HG03354 (cell line): ENCODE measurements at regions not wholly inside any gene's neighbourhood (a gene's known extent, or its start where the extent isn't known, plus 50 kb on each side); places are given as distances from the start of the nearest gene placed in this dataset.
A peak's percentile ranks its signal among the peaks of the same experiment; 100 is the strongest.

Experiments used
- ATAC-seq: cut with Tn5 transposase; IDR thresholded peaks from one replicate; pipeline ENCODE4 v1.9.1; 2021; ENCODE audit warnings: mild to moderate bottlenecking; ENCODE audit not compliant: unreplicated experiment, poor library complexity, severe bottlenecking

DNA sequence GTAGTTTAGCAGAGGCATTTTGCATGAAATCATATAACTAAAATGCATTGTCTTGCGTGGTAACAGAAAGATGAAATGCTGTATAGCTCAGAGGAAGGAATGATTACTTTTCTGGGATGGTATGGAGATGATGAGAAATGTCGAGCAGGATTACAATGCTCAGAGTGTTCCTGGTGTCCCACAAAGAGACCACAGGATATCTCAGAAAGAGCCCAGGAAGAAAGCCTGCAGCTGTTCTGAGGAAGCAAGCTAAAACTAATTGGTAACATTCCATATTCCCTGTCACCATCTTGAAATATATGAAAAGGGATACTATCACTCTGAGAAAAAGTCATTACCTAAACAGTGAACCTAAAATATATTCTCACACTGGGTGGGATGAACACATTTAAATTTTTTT is 233.1 kb downstream of the POU4F1 start:
- ATAC-seq = no peak

- no peak for ATAC-seq
Measured at GRCh38 chr13:78364711-78365110, 238.6 kb downstream of the POU4F1 start.

GRCh38 chr13:78341032-78341431 is 262.3 kb downstream of the POU4F1 start:
- peak; percentile 81 for ATAC-seq

GRCh38 chr13:78339927-78340326 is 263.4 kb downstream of the POU4F1 start:
- no peak for ATAC-seq

DNA sequence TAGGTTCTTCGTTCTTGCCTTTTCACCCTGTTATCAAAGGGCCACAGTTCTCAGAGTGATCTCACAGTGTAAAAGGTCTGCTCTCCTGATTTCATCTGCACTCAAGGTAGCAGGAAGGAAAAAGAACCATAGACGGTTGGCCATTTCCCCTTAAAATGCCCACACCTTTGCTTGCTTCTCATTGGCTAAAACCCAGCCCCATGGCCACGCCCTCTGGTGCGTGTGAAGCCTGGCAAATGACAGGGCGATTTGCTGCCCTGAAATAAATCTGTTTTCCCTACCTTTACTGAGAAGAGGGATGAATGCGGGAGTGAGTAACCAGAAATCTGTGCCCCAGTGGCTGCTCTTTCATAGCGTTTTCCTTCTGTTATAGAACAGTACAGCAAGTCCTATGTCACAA is 269.3 kb downstream of the POU4F1 start:
- ATAC-seq = no peak

- ATAC-seq = no peak
Measured at GRCh38 chr13:78326633-78327032, 276.7 kb downstream of the POU4F1 start.

- ATAC-seq = no peak
Measured at GRCh38 chr13:78325585-78325984, 277.8 kb downstream of the POU4F1 start.

- no peak for ATAC-seq
Measured at GRCh38 chr13:78323848-78324247, 279.5 kb downstream of the POU4F1 start.

DNA sequence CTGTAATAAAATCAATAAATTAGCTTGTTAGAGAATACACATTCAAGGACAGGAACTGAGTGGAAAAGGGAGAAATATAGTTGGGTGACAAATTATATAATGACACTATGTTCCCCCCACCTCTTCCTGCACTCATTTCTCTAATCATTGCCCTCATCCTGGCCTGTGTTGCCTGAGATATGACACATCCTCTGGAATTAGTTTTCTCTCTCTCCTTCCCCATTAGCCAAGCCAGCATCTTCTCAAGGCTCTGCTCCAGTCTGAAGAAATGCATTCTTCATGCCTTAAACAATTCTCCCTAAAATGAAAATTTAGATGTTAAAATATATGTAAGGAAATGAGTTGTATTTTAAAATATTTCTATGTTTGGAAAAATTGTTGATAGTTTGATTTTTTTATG is 280.3 kb downstream of the POU4F1 start:
- ATAC-seq = no peak

DNA sequence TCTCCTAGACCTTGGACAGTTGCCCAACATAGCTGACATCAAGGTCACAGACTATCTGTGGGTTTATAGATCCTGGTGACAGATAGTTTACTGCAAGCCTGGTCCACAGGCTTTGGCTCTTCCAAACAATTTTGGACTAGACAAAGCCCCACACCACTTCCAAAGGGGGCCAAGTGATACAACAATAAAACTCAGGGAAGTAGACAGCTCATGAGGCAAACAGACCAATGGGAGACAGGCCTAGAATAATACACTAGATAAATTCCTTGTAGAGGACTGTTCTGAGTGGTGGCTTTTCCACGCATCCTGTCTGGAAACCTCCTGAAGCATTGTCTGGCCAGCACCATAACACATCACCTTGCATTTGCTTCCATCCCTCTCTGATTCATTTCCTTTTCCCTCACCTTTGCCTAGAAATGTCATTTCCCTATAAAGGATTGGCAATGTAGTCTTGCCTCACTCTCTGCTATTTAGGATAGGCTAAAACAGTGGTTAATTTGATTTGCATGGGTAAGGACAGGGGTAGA is 284.2 kb downstream of the POU4F1 start:
- ATAC-seq = no peak

DNA sequence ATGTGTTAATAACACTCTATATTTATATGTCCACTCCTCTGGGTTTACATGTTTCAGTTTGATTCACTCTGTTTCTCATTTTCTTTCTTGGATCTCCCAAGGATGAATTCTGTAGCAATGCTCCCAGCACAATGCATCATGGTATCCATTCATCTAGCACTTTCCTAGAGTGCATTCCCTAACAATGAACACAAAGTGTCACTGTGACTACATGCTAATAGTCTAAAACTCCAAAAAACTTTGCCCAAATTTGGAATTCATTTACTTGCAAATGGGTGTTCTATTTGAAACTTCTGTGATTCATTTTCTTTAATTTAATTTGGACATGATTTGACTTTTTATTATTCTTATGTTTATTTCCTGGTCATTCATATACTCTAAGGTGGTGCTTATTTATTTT is 286.3 kb downstream of the POU4F1 start:
- no peak for ATAC-seq

GRCh38 chr13:78309497-78310180 is 293.7 kb downstream of the POU4F1 start:
- peak; percentile 91 for ATAC-seq

DNA sequence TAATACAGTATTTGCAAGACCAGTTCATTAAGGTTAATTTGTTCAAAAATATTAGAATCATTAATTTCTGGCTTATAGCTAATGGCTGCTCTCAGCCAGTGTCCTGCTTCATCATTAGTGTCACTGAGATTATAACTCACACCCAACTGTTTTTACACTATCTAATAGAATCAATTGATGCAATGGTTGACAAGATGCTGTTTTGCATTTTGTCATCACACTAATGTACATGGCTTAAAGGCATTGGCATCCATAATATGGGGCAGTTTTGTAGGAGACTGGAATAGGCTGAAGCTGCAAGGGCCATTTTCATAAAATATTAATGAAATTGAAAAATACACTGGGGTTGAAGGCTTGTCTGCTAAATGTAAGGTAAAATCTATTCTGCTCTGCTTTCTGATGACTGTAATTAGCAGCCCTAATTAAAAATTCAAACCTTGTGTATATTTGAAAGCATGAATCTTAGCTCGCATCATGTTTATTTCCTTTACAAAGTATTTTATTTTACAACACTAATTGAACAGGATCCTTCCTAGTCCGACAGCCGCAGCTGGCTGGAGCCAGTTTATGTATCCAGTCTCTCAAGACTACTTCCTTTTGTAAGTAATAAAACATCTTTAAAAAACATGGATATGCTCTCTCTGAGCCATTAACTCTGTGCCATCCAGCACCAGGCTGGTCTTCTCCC is 296.7 kb downstream of the POU4F1 start:
- ATAC-seq = no peak

DNA sequence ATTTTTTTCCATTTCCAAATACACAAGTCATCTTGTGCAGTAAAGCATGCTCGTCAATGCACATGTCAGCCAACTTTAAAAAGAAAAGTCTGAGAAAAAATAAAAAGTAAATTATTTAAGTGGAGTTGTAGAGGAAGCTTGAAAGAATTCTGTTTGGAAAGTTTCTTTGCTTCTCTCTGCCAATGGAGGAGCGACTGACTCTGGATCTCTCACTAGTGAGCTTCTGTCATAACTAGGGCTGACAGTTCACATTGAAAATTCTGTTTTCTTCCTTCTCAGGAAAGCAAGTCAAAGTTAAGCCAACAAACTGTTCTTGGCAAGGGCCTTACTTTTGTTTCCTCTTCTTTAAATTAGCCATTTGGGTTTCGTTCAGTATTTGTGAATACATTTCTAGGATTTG is 298.2 kb downstream of the POU4F1 start:
- no peak for ATAC-seq

GRCh38 chr13:78299832-78300623 is 303.3 kb downstream of the POU4F1 start:
- peak; percentile 74 for ATAC-seq

DNA sequence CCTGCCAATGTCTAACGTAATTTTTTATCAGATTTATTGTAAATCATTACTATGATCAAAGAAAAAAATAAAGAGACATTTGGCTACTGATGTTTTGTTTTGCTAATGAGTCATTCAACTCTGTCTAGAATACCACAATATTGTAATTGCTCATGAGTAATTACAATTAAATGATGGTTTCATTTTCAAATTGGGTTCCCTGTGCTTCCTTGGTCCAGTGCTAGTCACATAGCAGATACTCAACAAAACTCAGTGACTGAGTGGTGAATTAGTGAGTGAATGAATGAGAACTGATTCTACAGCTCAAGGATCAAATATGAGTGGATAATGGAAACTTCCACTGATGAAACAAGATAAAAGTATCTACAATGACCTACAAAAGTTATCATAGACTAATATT is 304.7 kb downstream of the POU4F1 start:
- no peak for ATAC-seq

DNA sequence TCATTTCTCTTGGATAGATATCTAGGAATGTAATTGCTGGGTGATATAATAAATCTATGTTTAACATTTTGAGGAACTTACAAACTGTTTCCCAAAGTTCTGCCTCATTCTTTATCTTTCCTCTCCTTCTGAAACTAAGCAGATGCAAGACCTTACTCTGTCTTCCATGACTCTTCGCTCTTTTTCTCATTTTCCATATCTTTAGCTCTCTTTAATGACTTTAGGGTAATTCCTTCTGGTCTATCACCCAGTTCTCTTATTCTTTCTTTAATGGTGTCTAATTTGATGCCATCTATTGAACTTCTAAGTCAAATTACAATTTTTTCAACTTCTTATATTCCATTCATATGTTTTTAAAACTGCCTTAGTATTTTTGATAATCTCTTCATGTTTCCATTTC is 316.6 kb downstream of the POU4F1 start:
- ATAC-seq = no peak

DNA sequence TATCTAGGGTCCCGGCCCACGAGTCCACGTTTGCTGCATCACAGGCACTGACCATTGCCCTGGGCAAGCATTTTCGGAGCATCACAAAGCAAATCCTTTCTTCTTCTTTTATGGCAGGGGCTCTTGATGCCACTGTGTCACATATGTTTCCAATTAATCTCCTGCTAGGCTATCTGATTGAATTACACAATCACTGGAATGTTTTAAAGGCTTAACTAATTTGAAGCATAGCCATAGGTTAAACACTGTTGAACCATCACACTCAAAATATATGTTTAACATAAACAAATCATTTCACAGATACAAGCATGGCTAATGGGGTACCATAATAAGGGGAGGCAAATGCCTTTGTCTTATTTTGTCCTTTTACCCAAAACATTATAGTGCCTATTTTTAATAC is 338.3 kb downstream of the POU4F1 start:
- ATAC-seq = no peak

GRCh38 chr13:78258304-78258703 is 339.7 kb upstream of the EDNRB start:
- ATAC-seq = no peak

DNA sequence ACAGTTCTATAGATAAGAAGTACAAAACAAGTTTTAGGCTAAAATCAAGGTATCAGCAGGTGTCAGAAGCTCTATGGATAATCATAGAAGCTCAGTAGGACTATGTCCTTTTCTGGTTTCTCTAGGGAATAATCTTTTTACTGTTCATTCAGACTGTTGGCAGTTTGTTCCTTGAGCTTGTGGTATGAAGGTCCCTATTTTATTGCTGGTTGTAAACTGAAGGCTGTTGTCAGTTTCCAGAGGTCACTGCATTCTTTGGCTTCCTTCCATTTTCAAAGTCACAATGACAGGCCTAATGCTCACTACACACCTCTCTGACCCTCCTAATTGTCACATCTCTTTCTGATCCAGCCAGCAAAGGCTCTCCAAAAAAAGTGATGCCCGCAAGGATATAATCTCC is 337.9 kb upstream of the EDNRB start:
- ATAC-seq = no peak

DNA sequence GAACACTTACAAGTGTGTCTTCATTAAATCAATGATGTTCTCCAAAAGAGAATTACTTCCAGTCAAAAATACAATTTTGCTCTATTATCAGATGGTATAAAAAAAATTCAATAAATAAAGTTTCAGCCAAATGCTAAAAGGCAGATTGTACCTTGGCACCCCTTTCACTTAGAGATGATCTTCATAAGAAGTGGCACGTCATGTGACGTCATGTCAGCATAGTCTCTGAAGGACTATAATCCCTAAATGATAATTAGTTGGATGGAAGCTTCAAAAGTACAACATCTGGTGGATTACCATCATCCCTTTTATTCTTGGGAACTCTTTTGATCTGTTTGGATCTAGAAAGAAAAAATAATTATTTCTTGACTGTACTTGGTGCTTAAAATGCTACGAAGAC is 335.5 kb upstream of the EDNRB start:
- ATAC-seq = no peak
